Osteoblast (primary cell): ENCODE measurements at regions not wholly inside any gene's neighbourhood (a gene's known extent, or its start where the extent isn't known, plus 50 kb on each side); places are given as distances from the start of the nearest gene placed in this dataset.

Experiments
- DNase-seq: peaks from one replicate; pipeline ENCODE4 v3.0.0; 2011; ENCODE audit warnings: low spot score, mixed read lengths; ENCODE audit not compliant: insufficient read length; ENCODE audit errors: missing footprints
- H2AFZ ChIP-seq: 2 replicates; pipeline ENCODE4 v1.6.0; 2011; ENCODE audit warnings: mild to moderate bottlenecking, low read length
- H3K27ac ChIP-seq: 2 replicates; pipeline ENCODE4 v1.5.1; 2011; ENCODE audit warnings: mild to moderate bottlenecking, low read depth, low read length, moderate library complexity
- H3K27me3 ChIP-seq: 2 replicates; pipeline ENCODE4 v1.6.0; 2012; ENCODE audit warnings: mild to moderate bottlenecking, control low read depth, inconsistent platforms, low read length, moderate library complexity; ENCODE audit not compliant: insufficient read depth
- H3K36me3 ChIP-seq: 2 replicates; pipeline ENCODE4 v1.5.1; 2011; ENCODE audit warnings: mild to moderate bottlenecking, low read length, control low read depth, moderate library complexity; ENCODE audit not compliant: insufficient read depth
- H3K4me1 ChIP-seq: 2 replicates; pipeline ENCODE4 v1.5.1; 2011; ENCODE audit warnings: mild to moderate bottlenecking, low read length, control low read depth, moderate library complexity; ENCODE audit not compliant: insufficient read depth
- H3K4me2 ChIP-seq: 2 replicates; pipeline ENCODE4 v1.6.0; 2011; ENCODE audit warnings: mild to moderate bottlenecking, low read length; ENCODE audit not compliant: insufficient read depth
- H3K4me3 ChIP-seq: fragments of 200-600 bp; sonication (generic); 3 replicates; pipeline ENCODE4 v1.5.1; 2012; ENCODE audit warnings: mild to moderate bottlenecking, low read length, inconsistent platforms; ENCODE audit not compliant: insufficient read depth
- H3K79me2 ChIP-seq: 2 replicates; pipeline ENCODE4 v1.6.0; 2012; ENCODE audit warnings: mild to moderate bottlenecking, low read length, control low read depth, inconsistent platforms; ENCODE audit not compliant: insufficient read depth
- H3K9me3 ChIP-seq: 2 replicates; pipeline ENCODE4 v1.5.1; 2011; ENCODE audit warnings: low read depth, low read length, control low read depth
- H4K20me1 ChIP-seq: 2 replicates; pipeline ENCODE4 v1.6.0; 2012; ENCODE audit warnings: mild to moderate bottlenecking, low read length, control low read depth; ENCODE audit not compliant: insufficient read depth
- TF ChIP-seq, protein P1 (sequence below): IDR thresholded peaks from 2 replicates; pipeline ENCODE4 v1.5.1; 2011; ENCODE audit warnings: mild to moderate bottlenecking, low read depth, low read length, moderate library complexity; ENCODE audit errors: extremely low read depth

- no peaks in the 10 kb centered on the region for H3K27me3 ChIP-seq
- H3K4me3 ChIP-seq, result no peak overlapping the region
- DNase-seq, result no peak
- no peaks in the 10 kb centered on the region for H3K36me3 ChIP-seq
- no peak overlapping the region for H3K4me2 ChIP-seq
- H3K27ac ChIP-seq, result no peak overlapping the region
- H3K9me3 ChIP-seq, result no peaks in the 10 kb centered on the region
- no peaks in the 10 kb centered on the region for H3K4me1 ChIP-seq
- no peak overlapping the region for H2AFZ ChIP-seq
- H4K20me1 ChIP-seq, result no peaks in the 10 kb centered on the region
- TF ChIP-seq, protein P1, sequence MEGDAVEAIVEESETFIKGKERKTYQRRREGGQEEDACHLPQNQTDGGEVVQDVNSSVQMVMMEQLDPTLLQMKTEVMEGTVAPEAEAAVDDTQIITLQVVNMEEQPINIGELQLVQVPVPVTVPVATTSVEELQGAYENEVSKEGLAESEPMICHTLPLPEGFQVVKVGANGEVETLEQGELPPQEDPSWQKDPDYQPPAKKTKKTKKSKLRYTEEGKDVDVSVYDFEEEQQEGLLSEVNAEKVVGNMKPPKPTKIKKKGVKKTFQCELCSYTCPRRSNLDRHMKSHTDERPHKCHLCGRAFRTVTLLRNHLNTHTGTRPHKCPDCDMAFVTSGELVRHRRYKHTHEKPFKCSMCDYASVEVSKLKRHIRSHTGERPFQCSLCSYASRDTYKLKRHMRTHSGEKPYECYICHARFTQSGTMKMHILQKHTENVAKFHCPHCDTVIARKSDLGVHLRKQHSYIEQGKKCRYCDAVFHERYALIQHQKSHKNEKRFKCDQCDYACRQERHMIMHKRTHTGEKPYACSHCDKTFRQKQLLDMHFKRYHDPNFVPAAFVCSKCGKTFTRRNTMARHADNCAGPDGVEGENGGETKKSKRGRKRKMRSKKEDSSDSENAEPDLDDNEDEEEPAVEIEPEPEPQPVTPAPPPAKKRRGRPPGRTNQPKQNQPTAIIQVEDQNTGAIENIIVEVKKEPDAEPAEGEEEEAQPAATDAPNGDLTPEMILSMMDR, result no peak
- no peaks in the 10 kb centered on the region for H3K79me2 ChIP-seq
These were observed 113.2 kb downstream of the MFAP3L start for GRCh38 chr4:169912996-169913395.

GRCh38 chr4:169909897-169910296, 116.3 kb downstream of the MFAP3L start:
- Histone ChIP-seq H3K4me1 (no peaks in the 10 kb centered on the region), H3K27ac (no peak overlapping the region), H3K4me2 (no peak overlapping the region), H4K20me1 (no peaks in the 10 kb centered on the region), H3K9me3 (no peaks in the 10 kb centered on the region), H2AFZ (no peak overlapping the region), H3K4me3 (no peak overlapping the region), H3K27me3 (no peaks in the 10 kb centered on the region), H3K79me2 (no peaks in the 10 kb centered on the region), H3K36me3 (no peaks in the 10 kb centered on the region)
- TF ChIP-seq, protein P1, result no peak
- no peak for DNase-seq

- Histone ChIP-seq H4K20me1 (no peaks in the 10 kb centered on the region), H3K4me2 (no peak overlapping the region), H3K4me3 (no peak overlapping the region), H3K27me3 (no peaks in the 10 kb centered on the region), H3K4me1 (no peaks in the 10 kb centered on the region), H3K27ac (no peak overlapping the region), H2AFZ (no peak overlapping the region), H3K36me3 (no peaks in the 10 kb centered on the region), H3K9me3 (no peaks in the 10 kb centered on the region), H3K79me2 (no peaks in the 10 kb centered on the region)
- TF ChIP-seq, protein P1, result no peak
- no peak for DNase-seq
These were observed 116.7 kb downstream of the MFAP3L start for GRCh38 chr4:169909479-169909878.

DNA sequence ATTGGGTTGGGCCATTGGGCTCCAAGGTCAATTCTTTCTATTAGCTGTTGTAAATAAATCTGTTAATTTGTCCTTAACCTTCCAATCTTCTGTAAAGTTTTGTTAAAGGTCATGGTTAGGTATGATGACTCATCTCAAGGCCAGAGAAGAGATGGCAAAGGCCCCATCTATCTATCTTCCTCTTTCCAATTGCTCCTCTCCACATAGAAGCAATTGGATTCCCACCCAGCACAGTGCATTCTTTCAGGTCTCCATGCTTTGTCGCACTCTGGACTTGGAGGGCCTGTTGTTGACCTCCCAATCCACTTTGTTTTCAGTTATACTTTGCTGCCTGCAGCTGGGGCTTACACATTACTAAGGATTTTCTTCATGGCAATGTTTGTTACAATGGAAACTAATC, 118.5 kb downstream of the MFAP3L start:
- TF ChIP-seq, protein P1, result no peak

More for the DNA sequence above, 118.5 kb downstream of the MFAP3L start:
- no peak for DNase-seq
- no peaks in the 10 kb centered on the region for H4K20me1 ChIP-seq
- no peak overlapping the region for H3K27ac ChIP-seq
- no peak overlapping the region for H3K4me3 ChIP-seq
- H3K4me2 ChIP-seq, result no peak overlapping the region
- no peaks in the 10 kb centered on the region for H3K4me1 ChIP-seq
- H2AFZ ChIP-seq, result no peak overlapping the region
- H3K79me2 ChIP-seq, result no peaks in the 10 kb centered on the region
- no peaks in the 10 kb centered on the region for H3K36me3 ChIP-seq
- peaks cover 2% of the 10 kb centered on the region for H3K27me3 ChIP-seq
- H3K9me3 ChIP-seq, result no peaks in the 10 kb centered on the region
